Stimulated activated CD4-positive, alpha-beta T cell treated with anti-CD3 and anti-CD28 coated beads, Interleukin-4, amount 100 ng/mL, for 48 hours (primary cell): ENCODE measurements at regions not wholly inside any gene's neighbourhood (a gene's known extent, or its start where the extent isn't known, plus 50 kb on each side); places are given as distances from the start of the nearest gene placed in this dataset.
"Not testable (repeated sequence)": the region's sequence is repeated elsewhere in the genome, so short reads cannot be mapped to it uniquely, and the experiment has no call there.

Source experiments
- DNase-seq, 2 donors: peaks; one replicate each; pipeline ENCODE4 v3.0.0-alpha.2; 2020; ENCODE audit warnings: low read depth in 2 of 2

DNA sequence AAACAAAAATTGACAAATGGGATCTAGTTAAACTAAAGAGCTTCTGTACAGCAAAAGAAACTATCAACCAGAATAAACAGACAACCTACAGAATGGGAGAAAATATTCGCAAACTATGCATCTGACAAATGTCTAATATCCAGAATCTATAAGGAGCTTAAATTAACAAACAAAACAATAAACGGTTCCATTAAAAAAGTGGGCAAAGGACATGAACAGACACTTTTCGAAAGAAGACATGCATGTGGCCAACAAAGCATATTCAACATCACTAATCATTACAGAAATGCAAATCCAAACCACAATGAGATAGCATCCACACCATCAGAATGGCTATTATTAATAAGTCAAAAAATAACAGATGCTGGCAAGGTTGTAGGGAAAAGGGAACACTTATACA lies 50.5 kb upstream of the MED13L start:
- DNase-seq = not testable (repeated sequence)

DNA sequence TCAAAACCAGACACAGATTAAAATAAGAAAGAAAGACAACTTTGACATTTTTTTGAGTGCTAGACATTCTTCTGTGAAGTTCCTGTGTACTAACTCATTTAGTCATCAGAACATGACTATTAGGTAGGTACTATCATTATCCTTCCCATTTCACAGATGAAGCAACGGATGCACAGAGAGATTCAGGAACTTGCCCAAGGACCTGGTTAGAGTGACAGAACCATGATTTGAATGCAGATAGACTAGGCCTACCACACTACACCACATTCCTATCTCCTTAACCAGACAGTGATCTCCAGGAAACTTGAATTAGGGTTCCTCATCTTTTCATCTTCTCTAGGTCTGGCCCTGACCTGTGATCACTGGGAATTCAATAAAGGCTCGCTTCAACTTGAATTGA lies 54.4 kb upstream of the MED13L start:
- DNase-seq = no peak

GRCh38 chr12:116332705-116333380 lies 55.4 kb upstream of the MED13L start:
- DNase-seq = no peak

DNA sequence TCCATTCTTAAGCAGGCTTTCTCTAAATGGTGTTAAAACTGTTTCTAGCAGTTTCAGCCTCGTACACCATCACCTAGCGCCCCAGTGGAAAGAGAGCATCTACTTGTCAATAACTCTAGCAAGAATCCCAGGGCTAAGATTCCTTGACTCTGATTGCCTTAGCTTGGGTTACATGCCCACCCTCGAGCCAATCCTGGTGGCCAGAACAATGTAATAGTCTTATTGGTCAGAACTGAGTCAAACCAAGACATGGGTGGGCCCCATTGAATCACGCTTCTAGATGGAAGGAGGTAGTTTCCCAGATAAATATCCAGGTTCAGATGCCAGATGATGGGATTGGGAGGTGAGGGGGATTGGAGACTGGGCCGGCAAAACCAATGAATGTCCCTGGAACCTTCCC lies 55.9 kb upstream of the MED13L start:
- DNase-seq = no peak

- peak in 1 of 2 donors; percentile 17 for DNase-seq
Observed at GRCh38 chr12:116336542-116337065, 59.1 kb upstream of the MED13L start.

- DNase-seq = no peak
Observed at GRCh38 chr12:116337312-116337711, 59.8 kb upstream of the MED13L start.

- DNase-seq = no peak
Observed at GRCh38 chr12:116338064-116338846, 60.8 kb upstream of the MED13L start.

GRCh38 chr12:116339062-116339461 lies 61.6 kb upstream of the MED13L start:
- no peak for DNase-seq

- DNase-seq = no peak
Observed at GRCh38 chr12:116339800-116340371, 62.4 kb upstream of the MED13L start.

DNA sequence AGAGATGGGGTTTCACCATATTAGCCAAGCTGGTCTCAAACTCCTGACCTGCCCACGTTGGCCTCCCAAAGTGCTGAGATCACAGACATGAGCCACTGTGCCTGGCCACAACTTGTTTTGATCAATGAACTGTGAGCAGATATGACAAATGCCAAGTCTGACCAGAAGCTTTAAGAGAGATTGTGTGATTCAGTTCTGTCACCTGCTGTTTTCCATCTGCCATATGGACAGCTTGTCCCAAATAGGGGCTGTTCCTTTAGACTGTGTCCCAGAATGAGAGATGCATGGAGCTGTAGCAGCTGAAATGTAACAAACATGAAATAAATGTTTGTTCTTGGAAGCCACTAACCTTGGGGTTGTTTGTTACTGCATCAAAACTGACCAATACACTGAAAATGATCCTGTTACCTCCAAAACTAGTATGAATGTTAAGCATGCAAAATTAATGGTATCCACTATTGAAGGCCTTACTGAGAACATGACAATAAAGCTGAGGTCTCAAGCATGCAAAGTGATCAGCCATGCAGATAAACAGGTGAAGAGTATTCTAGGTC lies 65.9 kb upstream of the MED13L start:
- no peak for DNase-seq

GRCh38 chr12:116346222-116346621 lies 68.7 kb upstream of the MED13L start:
- DNase-seq = no peak

GRCh38 chr12:116346741-116347140 lies 69.2 kb upstream of the MED13L start:
- DNase-seq = no peak

DNA sequence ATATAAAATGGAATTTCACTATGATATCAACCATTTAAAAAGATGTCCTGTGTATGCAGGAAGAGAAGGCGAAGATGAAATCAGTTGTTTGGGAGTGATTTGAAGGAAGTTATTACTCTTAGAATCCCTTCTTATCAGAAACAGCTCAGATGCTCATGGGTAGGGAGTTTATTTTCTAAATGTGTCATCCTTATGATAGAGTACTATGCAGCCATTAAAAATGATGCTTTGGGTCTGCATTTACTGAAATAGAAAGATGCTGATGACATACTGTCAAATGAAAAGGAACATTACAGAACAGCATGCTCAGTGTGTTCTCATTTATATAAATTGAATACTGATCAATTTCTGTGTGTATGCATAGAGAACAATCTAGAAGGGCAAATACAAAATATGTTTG lies 69.8 kb upstream of the MED13L start:
- no peak for DNase-seq

- DNase-seq = no peak
Observed at GRCh38 chr12:116352315-116352835, 74.9 kb upstream of the MED13L start.

GRCh38 chr12:116353958-116354357 lies 76.5 kb upstream of the MED13L start:
- DNase-seq = no peak

DNA sequence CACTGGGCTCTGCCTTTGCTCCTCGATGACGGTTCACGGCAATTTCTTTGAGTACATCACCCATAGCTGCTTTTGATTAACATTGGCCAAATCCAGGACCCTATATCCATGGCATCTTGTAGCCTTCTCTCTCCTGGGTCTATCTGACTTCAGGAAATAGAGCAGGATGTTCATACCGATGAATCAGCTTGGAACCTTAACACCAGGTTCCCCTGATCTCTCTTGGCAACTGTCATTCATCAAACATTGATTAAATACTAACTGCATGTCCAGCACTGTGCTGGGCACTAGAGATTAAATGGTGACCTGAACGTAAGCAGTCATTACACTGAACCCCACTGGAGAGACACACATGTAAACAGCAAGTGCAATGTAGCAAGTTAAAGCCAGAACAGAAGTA lies 77.0 kb upstream of the MED13L start:
- no peak for DNase-seq

- no peak for DNase-seq
Observed at GRCh38 chr12:116354950-116355783, 77.7 kb upstream of the MED13L start.

GRCh38 chr12:116358536-116358892 lies 81.0 kb upstream of the MED13L start:
- no peak for DNase-seq

DNA sequence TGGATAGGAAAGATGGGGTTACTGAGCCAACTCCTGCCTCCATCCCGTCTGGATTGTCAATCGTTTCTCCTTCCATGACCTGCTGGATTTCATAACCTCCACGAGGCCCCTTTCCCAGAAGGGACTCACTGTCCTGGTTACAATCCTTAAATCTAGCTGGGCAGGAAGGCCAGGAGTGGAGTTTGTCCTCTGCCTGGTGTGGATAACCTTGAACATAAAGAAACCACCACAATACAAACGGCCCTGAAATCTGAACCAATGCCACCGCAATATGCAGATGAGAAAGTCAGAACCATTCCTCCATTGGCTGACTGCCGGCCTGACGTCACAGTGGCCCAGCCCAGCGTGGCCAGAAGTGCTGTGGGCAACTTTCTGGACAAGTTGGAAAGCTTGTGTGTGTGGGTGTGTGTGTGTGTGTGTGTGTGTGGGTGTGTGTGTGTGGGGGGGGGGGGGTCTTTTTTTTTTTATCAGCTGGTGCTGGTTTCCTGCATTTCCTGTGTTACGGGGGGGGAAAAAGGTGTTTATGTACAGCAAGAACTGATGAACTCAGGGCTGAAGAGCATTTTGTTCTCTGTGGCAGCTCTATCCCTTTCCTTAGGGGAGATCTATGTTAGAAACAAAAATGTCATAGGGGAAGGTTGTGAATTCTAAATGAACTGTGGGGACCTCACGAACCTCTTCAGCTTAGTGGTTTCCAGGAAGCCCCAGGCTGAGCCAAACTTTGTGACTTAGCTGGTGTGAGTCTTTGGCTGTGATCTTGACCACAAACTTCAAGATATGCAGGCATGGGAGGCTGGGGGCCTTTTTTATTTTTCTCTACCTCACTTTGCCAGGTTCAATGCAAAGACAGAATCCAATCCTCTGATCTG lies 81.6 kb upstream of the MED13L start:
- peak; percentile 37 to 46 for DNase-seq
